NB4 (cell line): ENCODE measurements at regions not wholly inside any gene's neighbourhood (a gene's known extent, or its start where the extent isn't known, plus 50 kb on each side); places are given as distances from the start of the nearest gene placed in this dataset.

Experiments
- MYC ChIP-seq: IDR thresholded peaks from 2 replicates; pipeline ENCODE4 v1.6.1; 2011; ENCODE audit warnings: low read depth, low read length
- POLR2A ChIP-seq: IDR thresholded peaks from 2 replicates; pipeline ENCODE4 v1.6.1; 2011; ENCODE audit warnings: mild to moderate bottlenecking; ENCODE audit not compliant: insufficient read length; ENCODE audit errors: extremely low read depth
- TF ChIP-seq, protein P1 (sequence below): IDR thresholded peaks from one replicate; pipeline ENCODE4 v1.5.1; 2012; ENCODE audit warnings: low read depth, low read length
- TF ChIP-seq, protein P2 (sequence below): IDR thresholded peaks from 2 replicates; pipeline ENCODE4 v1.6.1; 2011; ENCODE audit warnings: low read depth, low read length

DNA sequence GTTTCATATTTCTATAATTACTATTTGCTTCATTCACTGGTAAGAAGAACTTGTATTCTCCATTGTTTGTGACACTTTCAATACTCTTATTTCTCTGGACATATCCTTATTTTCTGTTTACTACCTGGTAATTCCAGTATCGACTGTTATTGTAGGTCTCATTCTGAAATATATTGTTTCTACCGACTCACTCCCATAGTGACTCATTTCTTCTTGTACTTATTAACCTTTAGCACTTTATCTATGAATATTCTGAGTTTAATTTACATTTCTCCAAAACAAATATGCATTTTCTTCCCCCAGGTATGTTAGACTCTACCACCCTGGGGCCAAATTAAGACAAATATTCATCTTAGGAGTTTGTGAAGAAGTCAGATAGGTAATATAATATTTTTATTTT, 164.5 kb upstream of the BTBD3 start:
- TF ChIP-seq, protein P1, sequence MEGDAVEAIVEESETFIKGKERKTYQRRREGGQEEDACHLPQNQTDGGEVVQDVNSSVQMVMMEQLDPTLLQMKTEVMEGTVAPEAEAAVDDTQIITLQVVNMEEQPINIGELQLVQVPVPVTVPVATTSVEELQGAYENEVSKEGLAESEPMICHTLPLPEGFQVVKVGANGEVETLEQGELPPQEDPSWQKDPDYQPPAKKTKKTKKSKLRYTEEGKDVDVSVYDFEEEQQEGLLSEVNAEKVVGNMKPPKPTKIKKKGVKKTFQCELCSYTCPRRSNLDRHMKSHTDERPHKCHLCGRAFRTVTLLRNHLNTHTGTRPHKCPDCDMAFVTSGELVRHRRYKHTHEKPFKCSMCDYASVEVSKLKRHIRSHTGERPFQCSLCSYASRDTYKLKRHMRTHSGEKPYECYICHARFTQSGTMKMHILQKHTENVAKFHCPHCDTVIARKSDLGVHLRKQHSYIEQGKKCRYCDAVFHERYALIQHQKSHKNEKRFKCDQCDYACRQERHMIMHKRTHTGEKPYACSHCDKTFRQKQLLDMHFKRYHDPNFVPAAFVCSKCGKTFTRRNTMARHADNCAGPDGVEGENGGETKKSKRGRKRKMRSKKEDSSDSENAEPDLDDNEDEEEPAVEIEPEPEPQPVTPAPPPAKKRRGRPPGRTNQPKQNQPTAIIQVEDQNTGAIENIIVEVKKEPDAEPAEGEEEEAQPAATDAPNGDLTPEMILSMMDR = no peak
- TF ChIP-seq POLR2A (no peak), MYC (no peak)
- TF ChIP-seq, protein P2, sequence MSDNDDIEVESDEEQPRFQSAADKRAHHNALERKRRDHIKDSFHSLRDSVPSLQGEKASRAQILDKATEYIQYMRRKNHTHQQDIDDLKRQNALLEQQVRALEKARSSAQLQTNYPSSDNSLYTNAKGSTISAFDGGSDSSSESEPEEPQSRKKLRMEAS = no peak
